K562 (cell line): ENCODE measurements at regions not wholly inside any gene's neighbourhood (a gene's known extent, or its start where the extent isn't known, plus 50 kb on each side); places are given as distances from the start of the nearest gene placed in this dataset.

Experiments
- RCOR1 ChIP-seq, 2 experiments: IDR thresholded peaks; 2 replicates each; pipeline ENCODE4 v1.6.1; 2012; ENCODE audit warnings: low read depth in 2 of 2, low read length in 2 of 2, borderline replicate concordance in 1 of 2, improper control_type of control experiment in 1 of 2
- SMARCA5 ChIP-seq: fragments of 450-650 bp; IDR thresholded peaks from 2 replicates; pipeline ENCODE4 v1.6.1; 2016
- TEAD1 ChIP-seq, 2 experiments: fragments of 450-650 bp in 1 of 2; sonication (generic) in 1 of 2; formaldehyde crosslinking; IDR thresholded peaks; 2 replicates each; pipeline versions ENCODE4 v1.4.0 to v1.8.0; 2020 to 2022; ENCODE audit warnings: mild to moderate bottlenecking in 2 of 2, missing genetic modification reagents in 1 of 2
- THRAP3 ChIP-seq: fragments of 450-650 bp; IDR thresholded peaks from 2 replicates; pipeline ENCODE4 v1.6.1; 2016; ENCODE audit warnings: mild to moderate bottlenecking, inconsistent platforms, borderline replicate concordance
- ZBTB33 ChIP-seq: sonication (generic); formaldehyde crosslinking; IDR thresholded peaks from 2 replicates; pipeline ENCODE4 v1.8.1; 2023; ENCODE audit warnings: mild to moderate bottlenecking, missing genetic modification reagents
- ZBTB40 ChIP-seq, 2 experiments: fragments of 450-650 bp in 1 of 2; sonication (generic) in 1 of 2; formaldehyde crosslinking in 1 of 2; IDR thresholded peaks; 2 replicates each; pipeline versions ENCODE4 v1.7.1 to v1.9.0; 2016 to 2022; ENCODE audit warnings: inconsistent platforms in 1 of 2, mild to moderate bottlenecking in 1 of 2, missing genetic modification reagents in 1 of 2
- ZNF121 ChIP-seq: sonication (generic); formaldehyde crosslinking; conservative IDR thresholded peaks from 2 replicates; pipeline ENCODE4 v1.8.0; 2022; ENCODE audit warnings: missing genetic modification reagents
- ZNF217 ChIP-seq: sonication (generic); formaldehyde crosslinking; IDR thresholded peaks from 2 replicates; pipeline ENCODE4 v1.8.0; 2022; ENCODE audit warnings: mild to moderate bottlenecking, missing genetic modification reagents

- TF ChIP-seq ZBTB33 (no peak), TEAD1 (CRISPR knock-in tag; IDR thresholded peaks at IDR 0.05) (0 out of 4 replicates have a peak, but pooled peaks of 1 of the 2 experiments have one; percentile 2), THRAP3 (no peak), ZBTB40 (IDR thresholded peaks at IDR 0.05) (peak; percentile 28; the same call in 1 of the 2 replicates), ZBTB40 (CRISPR knock-in tag; IDR thresholded peaks at IDR 0.05) (no peak), SMARCA5 (no peak), ZNF121 (CRISPR knock-in tag) (no peak), ZNF217 (CRISPR knock-in tag) (no peak), RCOR1 (IDR thresholded peaks at IDR 0.05; ENCODE audit: borderline replicate concordance in 1 of 2, low read depth in 2 of 2, low read length in 2 of 2) (peak in 1 of 2 experiments; percentile 89; a peak in 3 of 4 replicates)
Measured at GRCh38 chr2:65527451-65528240, 95.2 kb upstream of the SPRED2 start (continued).
